ENCODE measurements at regions not wholly inside any gene's neighbourhood (a gene's known extent, or its start where the extent isn't known, plus 50 kb on each side); places are given as distances from the start of the nearest gene placed in this dataset.

DNA sequence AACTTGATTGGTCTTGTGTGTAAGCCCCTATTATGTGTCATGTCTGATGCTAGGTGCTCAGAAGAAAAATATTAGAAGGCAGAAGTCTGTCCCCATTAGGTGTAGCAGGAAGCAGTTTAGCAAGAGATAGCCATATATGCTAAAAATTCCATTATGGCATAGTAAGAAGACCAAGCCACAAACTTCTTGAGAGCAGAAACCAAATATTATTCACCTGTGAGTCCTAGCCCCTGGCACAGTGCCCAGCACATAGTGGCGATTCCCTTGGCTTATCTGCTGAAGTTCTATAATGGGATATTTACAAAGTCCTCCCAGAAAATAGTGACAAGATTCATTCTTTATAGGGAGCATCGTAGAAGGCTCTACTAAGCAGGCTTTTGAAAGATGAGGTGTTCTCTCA is 174.4 kb downstream of the RAB28 start:
- TF ChIP-seq, protein P1, sequence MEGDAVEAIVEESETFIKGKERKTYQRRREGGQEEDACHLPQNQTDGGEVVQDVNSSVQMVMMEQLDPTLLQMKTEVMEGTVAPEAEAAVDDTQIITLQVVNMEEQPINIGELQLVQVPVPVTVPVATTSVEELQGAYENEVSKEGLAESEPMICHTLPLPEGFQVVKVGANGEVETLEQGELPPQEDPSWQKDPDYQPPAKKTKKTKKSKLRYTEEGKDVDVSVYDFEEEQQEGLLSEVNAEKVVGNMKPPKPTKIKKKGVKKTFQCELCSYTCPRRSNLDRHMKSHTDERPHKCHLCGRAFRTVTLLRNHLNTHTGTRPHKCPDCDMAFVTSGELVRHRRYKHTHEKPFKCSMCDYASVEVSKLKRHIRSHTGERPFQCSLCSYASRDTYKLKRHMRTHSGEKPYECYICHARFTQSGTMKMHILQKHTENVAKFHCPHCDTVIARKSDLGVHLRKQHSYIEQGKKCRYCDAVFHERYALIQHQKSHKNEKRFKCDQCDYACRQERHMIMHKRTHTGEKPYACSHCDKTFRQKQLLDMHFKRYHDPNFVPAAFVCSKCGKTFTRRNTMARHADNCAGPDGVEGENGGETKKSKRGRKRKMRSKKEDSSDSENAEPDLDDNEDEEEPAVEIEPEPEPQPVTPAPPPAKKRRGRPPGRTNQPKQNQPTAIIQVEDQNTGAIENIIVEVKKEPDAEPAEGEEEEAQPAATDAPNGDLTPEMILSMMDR (IDR thresholded peaks at IDR 0.05) = no peak
- no peak for TF ChIP-seq POLR2AphosphoS5 (IDR thresholded peaks at IDR 0.05)
